ENCODE measurements at regions not wholly inside any gene's neighbourhood (a gene's known extent, or its start where the extent isn't known, plus 50 kb on each side); places are given as distances from the start of the nearest gene placed in this dataset.

- ATAC-seq (ENCODE audit: poor library complexity) (no peak), DNase-seq (no peak)
- Mint-ChIP-seq H3K27ac (no peak overlapping the region), H3K9me3 (peaks cover 13% of the 10 kb centered on the region), H3K4me3 (no peak overlapping the region), H3K27me3 (no peaks in the 10 kb centered on the region), H3K4me1 (ENCODE audit: low read depth) (no peaks in the 10 kb centered on the region), H3K36me3 (ENCODE audit: low read depth) (no peaks in the 10 kb centered on the region)
- H3K27me3 ChIP-seq (ENCODE audit: control insufficient read depth in 1 of 2, insufficient read depth in 2 of 2, low read length in 2 of 2), result no peaks in the 10 kb centered on the region
- no peak for TF ChIP-seq CTCF (IDR thresholded peaks at IDR 0.05)
- H3K27ac ChIP-seq (ENCODE audit: low read depth in 1 of 2, low read length in 2 of 2), result no peak overlapping the region
- POLR2A ChIA-PET, result no interaction called here
- H3K4me1 ChIP-seq (ENCODE audit: insufficient read depth, low read length), result no peaks in the 10 kb centered on the region
- no peak overlapping the region for H3K4me3 ChIP-seq (ENCODE audit: low read length)
- intact Hi-C loops (cut with DNase I, micrococcal nuclease), result no loop called here
- H3K9me3 ChIP-seq (ENCODE audit: control insufficient read depth in 1 of 2, insufficient read depth in 1 of 2, low read length in 2 of 2), result peaks cover 0 to 4% of the 10 kb centered on the region in 2 experiments
- no peaks in the 10 kb centered on the region for H3K36me3 ChIP-seq (ENCODE audit: insufficient read depth, low read length)
- CTCF ChIA-PET, result no interaction called here
Observed at GRCh38 chr20:6501061-6501460, 266.4 kb upstream of the BMP2 start.

- no peak overlapping the region for H3K4me3 Mint-ChIP-seq
- H3K36me3 ChIP-seq (ENCODE audit: insufficient read depth, low read length), result no peaks in the 10 kb centered on the region
- H3K27ac Mint-ChIP-seq, result no peak overlapping the region
- intact Hi-C loops (cut with DNase I, micrococcal nuclease), result no loop called here
- H3K27me3 ChIP-seq (ENCODE audit: control insufficient read depth in 1 of 2, insufficient read depth in 2 of 2, low read length in 2 of 2), result no peaks in the 10 kb centered on the region
- peaks cover 0 to 4% of the 10 kb centered on the region in 2 experiments for H3K9me3 ChIP-seq (ENCODE audit: control insufficient read depth in 1 of 2, insufficient read depth in 1 of 2, low read length in 2 of 2)
- no peaks in the 10 kb centered on the region for H3K4me1 ChIP-seq (ENCODE audit: insufficient read depth, low read length)
- H3K4me3 ChIP-seq (ENCODE audit: low read length), result no peak overlapping the region
- H3K27me3 Mint-ChIP-seq, result no peaks in the 10 kb centered on the region
- ChIA-PET POLR2A (no interaction called here), CTCF (no interaction called here)
- DNase-seq, result no peak
- no peak for TF ChIP-seq CTCF (IDR thresholded peaks at IDR 0.05)
- H3K4me1 Mint-ChIP-seq (ENCODE audit: low read depth), result no peaks in the 10 kb centered on the region
- no peak for ATAC-seq (ENCODE audit: poor library complexity)
- H3K27ac ChIP-seq (ENCODE audit: low read depth in 1 of 2, low read length in 2 of 2), result no peak overlapping the region
- no peaks in the 10 kb centered on the region for H3K36me3 Mint-ChIP-seq (ENCODE audit: low read depth)
- H3K9me3 Mint-ChIP-seq, result peaks cover 13% of the 10 kb centered on the region
Observed at GRCh38 chr20:6499566-6499965, 267.9 kb upstream of the BMP2 start.

GRCh38 chr20:6496874-6497273, 270.6 kb upstream of the BMP2 start:
- Histone ChIP-seq H3K36me3 (ENCODE audit: insufficient read depth, low read length) (no peaks in the 10 kb centered on the region), H3K4me3 (ENCODE audit: low read length) (no peak overlapping the region), H3K4me1 (ENCODE audit: insufficient read depth, low read length) (no peaks in the 10 kb centered on the region), H3K27me3 (ENCODE audit: control insufficient read depth in 1 of 2, insufficient read depth in 2 of 2, low read length in 2 of 2) (no peaks in the 10 kb centered on the region), H3K9me3 (ENCODE audit: control insufficient read depth in 1 of 2, insufficient read depth in 1 of 2, low read length in 2 of 2) (peaks cover 0 to 4% of the 10 kb centered on the region in 2 experiments), H3K27ac (ENCODE audit: low read depth in 1 of 2, low read length in 2 of 2) (no peak overlapping the region)
- DNase-seq (no peak), ATAC-seq (ENCODE audit: poor library complexity) (no peak)
- Mint-ChIP-seq H3K36me3 (ENCODE audit: low read depth) (no peaks in the 10 kb centered on the region), H3K9me3 (peaks cover 13% of the 10 kb centered on the region), H3K27ac (no peak overlapping the region), H3K4me1 (ENCODE audit: low read depth) (no peaks in the 10 kb centered on the region), H3K27me3 (no peaks in the 10 kb centered on the region), H3K4me3 (no peak overlapping the region)
- no peak for TF ChIP-seq CTCF (IDR thresholded peaks at IDR 0.05)
- ChIA-PET CTCF (no interaction called here), POLR2A (no interaction called here)
- intact Hi-C loops (cut with DNase I, micrococcal nuclease), result no loop called here
